Activated naive CD8-positive, alpha-beta T cell (primary cell): ENCODE measurements at regions not wholly inside any gene's neighbourhood (a gene's known extent, or its start where the extent isn't known, plus 50 kb on each side); places are given as distances from the start of the nearest gene placed in this dataset.

ENCODE experiments used
- H3K27ac Mint-ChIP-seq: one replicate; pipeline ENCODE4 v1.8.0; 2021; ENCODE audit warnings: mixed read lengths
- H3K27me3 Mint-ChIP-seq: one replicate; pipeline ENCODE4 v1.8.0; 2021; ENCODE audit warnings: mixed read lengths
- H3K36me3 Mint-ChIP-seq: one replicate; pipeline ENCODE4 v1.8.0; 2021; ENCODE audit warnings: mixed read lengths
- H3K4me1 Mint-ChIP-seq: one replicate; pipeline ENCODE4 v1.8.0; 2021; ENCODE audit warnings: low read depth, mixed read lengths
- H3K4me3 Mint-ChIP-seq: one replicate; pipeline ENCODE4 v1.8.0; 2021; ENCODE audit warnings: mild to moderate bottlenecking, mixed read lengths
- H3K9me3 Mint-ChIP-seq: one replicate; pipeline ENCODE4 v1.8.0; 2021; ENCODE audit warnings: low read depth, mixed read lengths

GRCh38 chr13:80671773-80672172 is 330.8 kb upstream of the SPRY2 start:
- Mint-ChIP-seq H3K9me3 (peaks cover 9% of the 10 kb centered on the region), H3K27me3 (no peaks in the 10 kb centered on the region), H3K27ac (no peak overlapping the region)

GRCh38 chr13:80669112-80669511 is 328.2 kb upstream of the SPRY2 start:
- Mint-ChIP-seq H3K36me3 (no peaks in the 10 kb centered on the region), H3K9me3 (peaks cover 9% of the 10 kb centered on the region), H3K27me3 (no peaks in the 10 kb centered on the region), H3K4me3 (no peak overlapping the region), H3K4me1 (no peaks in the 10 kb centered on the region), H3K27ac (no peak overlapping the region)

More at GRCh38 chr13:80671773-80672172, 330.8 kb upstream of the SPRY2 start:
- Mint-ChIP-seq H3K4me1 (no peaks in the 10 kb centered on the region), H3K36me3 (no peaks in the 10 kb centered on the region), H3K4me3 (no peak overlapping the region)

DNA sequence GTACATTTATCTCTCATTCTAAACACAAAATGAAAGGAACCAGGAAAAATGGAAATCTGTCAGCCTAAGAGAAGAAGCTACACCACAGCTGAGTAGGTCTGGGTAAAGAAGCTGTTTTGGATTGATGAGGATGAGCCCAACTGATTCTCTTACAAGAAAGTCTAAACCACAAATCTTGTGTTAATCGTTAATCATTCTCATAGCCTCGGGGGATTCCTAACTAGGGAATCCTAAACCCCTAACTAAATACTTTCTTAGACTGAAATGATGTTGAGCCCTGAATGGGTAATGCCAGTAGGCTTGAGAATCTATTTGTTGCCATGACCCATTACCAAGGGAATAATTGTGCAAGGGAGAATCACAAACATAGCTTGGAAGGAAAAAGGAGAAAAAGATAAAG is 327.5 kb upstream of the SPRY2 start:
- Mint-ChIP-seq H3K4me3 (no peak overlapping the region), H3K27ac (no peak overlapping the region), H3K27me3 (no peaks in the 10 kb centered on the region), H3K36me3 (no peaks in the 10 kb centered on the region), H3K4me1 (no peaks in the 10 kb centered on the region), H3K9me3 (peaks cover 9% of the 10 kb centered on the region)

DNA sequence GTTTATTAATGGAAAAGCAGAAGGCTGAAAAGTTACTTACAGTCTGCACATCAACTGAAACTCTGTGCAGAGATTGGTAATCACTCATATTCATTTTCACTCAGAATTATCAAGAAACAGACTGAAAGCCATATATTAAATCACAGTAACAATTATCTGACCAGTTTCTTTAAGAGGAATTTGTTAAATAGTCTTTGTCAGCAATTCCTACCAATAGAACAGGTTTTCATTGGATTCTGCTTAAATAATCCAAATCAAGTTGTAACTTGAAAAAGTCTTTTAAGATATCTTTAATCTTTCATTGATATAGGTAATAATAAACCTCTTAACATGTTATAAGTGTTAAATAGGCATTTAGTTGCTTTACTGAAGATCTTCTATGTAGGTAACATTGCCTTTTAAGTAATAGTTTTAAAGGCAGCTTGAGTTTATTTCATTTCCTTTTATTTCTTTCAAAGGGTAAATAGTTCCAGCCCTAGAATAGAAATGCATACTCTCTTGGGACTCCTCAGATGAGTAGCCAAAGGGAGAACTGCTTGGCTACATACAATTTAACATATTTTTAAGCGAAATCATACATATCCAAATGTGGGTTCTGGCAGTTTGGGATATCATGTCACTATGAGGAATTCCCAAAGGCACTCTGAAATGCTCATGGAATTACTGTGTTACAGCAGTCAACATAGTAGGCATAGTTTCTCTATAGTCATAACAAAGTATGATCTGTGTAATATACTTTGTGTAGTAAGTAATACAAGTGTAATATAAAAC is 326.0 kb upstream of the SPRY2 start:
- no peaks in the 10 kb centered on the region for H3K4me1 Mint-ChIP-seq
- H3K36me3 Mint-ChIP-seq: no peaks in the 10 kb centered on the region
- no peak overlapping the region for H3K4me3 Mint-ChIP-seq
- H3K9me3 Mint-ChIP-seq: peaks cover 4% of the 10 kb centered on the region
- no peak overlapping the region for H3K27ac Mint-ChIP-seq
- no peaks in the 10 kb centered on the region for H3K27me3 Mint-ChIP-seq

DNA sequence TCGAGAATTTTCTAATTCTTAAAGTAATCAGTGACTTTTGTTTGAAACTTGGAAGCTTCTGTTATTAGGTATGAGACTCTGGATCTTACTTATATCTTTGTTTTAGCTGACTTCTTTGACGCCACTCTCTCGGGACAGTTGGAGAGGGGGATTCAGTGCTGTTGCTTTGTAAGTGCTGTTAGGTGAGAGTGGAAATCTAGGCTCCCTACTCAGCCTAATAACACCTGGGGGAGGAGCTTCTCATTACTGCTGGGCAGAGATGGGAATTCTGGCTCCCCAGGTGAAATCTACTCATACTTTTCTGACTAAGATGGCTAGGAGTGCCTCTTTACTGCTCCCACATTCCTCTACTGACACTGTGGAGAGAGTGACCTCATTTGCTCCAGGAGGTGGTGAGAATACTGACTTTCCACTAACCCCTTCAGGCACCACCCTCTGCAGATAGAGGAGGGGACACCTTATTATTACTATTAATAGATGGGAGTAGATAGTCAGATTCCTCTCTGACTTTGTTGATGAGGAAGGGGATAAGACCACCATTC is 324.9 kb upstream of the SPRY2 start:
- Mint-ChIP-seq H3K4me3 (no peak overlapping the region), H3K36me3 (no peaks in the 10 kb centered on the region), H3K4me1 (no peaks in the 10 kb centered on the region), H3K27me3 (no peaks in the 10 kb centered on the region), H3K9me3 (peaks cover 6% of the 10 kb centered on the region), H3K27ac (no peak overlapping the region)

- Mint-ChIP-seq H3K27ac (no peak overlapping the region), H3K4me3 (no peak overlapping the region)
Observed at GRCh38 chr13:80664950-80665349, 324.0 kb upstream of the SPRY2 start.

DNA sequence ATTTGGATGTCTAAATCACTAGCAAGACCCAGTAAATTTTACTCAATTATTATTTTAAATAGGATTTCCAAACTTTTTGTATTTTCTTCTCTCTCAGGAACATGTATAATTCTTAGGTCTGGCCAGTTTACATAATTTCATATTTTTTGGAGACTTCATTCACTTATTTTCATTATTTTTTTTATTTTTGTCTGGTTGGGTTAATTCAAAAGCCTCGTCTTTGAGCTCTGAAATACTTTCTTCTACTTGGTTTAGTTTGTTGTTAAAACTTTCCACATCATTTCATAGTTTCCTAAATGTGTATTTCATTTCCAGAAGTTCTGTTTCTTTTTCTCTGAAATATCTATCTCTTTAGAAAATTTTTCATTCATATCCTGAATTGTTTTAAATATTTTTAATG is 322.9 kb upstream of the SPRY2 start:
- Mint-ChIP-seq H3K9me3 (peaks cover 6% of the 10 kb centered on the region), H3K4me3 (no peak overlapping the region), H3K27ac (no peak overlapping the region), H3K4me1 (no peaks in the 10 kb centered on the region), H3K27me3 (no peaks in the 10 kb centered on the region), H3K36me3 (no peaks in the 10 kb centered on the region)

More at GRCh38 chr13:80664950-80665349, 324.0 kb upstream of the SPRY2 start:
- Mint-ChIP-seq H3K36me3 (no peaks in the 10 kb centered on the region), H3K4me1 (no peaks in the 10 kb centered on the region), H3K9me3 (peaks cover 6% of the 10 kb centered on the region), H3K27me3 (no peaks in the 10 kb centered on the region)

- no peak overlapping the region for H3K4me3 Mint-ChIP-seq
- H3K36me3 Mint-ChIP-seq: no peaks in the 10 kb centered on the region
- H3K27ac Mint-ChIP-seq: no peak overlapping the region
- no peaks in the 10 kb centered on the region for H3K4me1 Mint-ChIP-seq
- H3K9me3 Mint-ChIP-seq: peaks cover 10% of the 10 kb centered on the region
- no peaks in the 10 kb centered on the region for H3K27me3 Mint-ChIP-seq
Observed at GRCh38 chr13:80658705-80659104, 317.8 kb upstream of the SPRY2 start.

GRCh38 chr13:80656512-80656904 is 315.6 kb upstream of the SPRY2 start:
- Mint-ChIP-seq H3K4me3 (no peak overlapping the region), H3K27me3 (no peaks in the 10 kb centered on the region), H3K4me1 (no peaks in the 10 kb centered on the region), H3K27ac (no peak overlapping the region), H3K36me3 (no peaks in the 10 kb centered on the region), H3K9me3 (peaks cover 10% of the 10 kb centered on the region)

GRCh38 chr13:80655778-80656511 is 315.0 kb upstream of the SPRY2 start:
- Mint-ChIP-seq H3K27ac (no peak overlapping the region), H3K9me3 (peaks cover 4% of the 10 kb centered on the region), H3K4me1 (no peaks in the 10 kb centered on the region), H3K4me3 (no peak overlapping the region), H3K36me3 (no peaks in the 10 kb centered on the region), H3K27me3 (no peaks in the 10 kb centered on the region)

DNA sequence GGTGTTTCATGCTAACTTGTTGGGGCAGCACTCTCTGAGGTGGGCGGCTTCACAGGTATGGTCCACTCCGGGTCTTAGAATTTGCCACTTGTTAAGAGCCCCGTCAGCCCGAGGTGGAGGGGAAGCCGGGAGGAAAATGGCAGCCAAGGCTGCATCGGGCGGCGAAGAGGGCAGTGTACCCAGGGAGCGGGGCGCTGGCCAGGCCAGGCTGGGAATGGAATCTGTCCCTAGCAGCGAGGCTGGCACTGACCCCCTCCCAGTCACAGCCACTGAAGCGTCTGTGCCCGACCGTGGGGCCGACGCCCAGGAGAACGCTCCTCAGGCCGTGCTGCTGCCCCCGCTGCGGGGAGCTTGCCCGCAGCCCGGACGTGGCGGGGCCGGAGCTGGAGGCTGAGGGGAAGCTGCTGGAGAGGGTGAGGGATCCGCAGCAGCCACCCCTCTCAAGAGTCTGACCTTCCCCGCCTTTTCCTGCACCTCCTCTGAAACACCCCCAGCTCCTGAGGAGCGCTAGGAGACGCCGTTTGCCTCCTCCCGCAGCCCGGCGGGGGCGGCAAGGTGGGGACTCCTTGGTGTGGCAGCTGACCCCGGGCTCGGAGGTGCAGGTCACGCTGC is 313.8 kb upstream of the SPRY2 start:
- Mint-ChIP-seq H3K4me3 (no peak overlapping the region), H3K9me3 (peaks cover 7% of the 10 kb centered on the region), H3K36me3 (no peaks in the 10 kb centered on the region), H3K27ac (no peak overlapping the region), H3K4me1 (no peaks in the 10 kb centered on the region), H3K27me3 (no peaks in the 10 kb centered on the region)

DNA sequence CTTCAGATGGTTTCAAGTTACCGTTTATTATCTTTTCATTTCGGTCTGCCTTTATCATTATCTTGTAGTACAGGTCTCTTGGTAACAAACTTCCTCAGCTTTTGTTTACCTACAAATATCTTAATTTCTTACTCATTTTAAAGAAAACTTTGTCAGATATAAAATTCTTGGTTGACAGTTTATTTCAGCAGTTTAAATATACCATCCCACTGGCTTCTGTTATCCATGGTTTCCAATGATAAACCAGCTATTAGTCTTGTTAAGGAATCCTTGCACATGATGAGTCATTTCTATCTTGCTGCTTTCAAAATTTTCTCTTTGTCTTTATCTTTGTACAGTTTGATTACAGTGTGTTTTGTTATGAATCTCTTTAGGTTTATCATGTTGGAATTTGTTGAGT is 308.3 kb upstream of the SPRY2 start:
- no peaks in the 10 kb centered on the region for H3K4me1 Mint-ChIP-seq
- H3K27me3 Mint-ChIP-seq: no peaks in the 10 kb centered on the region
- peaks cover 11% of the 10 kb centered on the region for H3K9me3 Mint-ChIP-seq
- H3K27ac Mint-ChIP-seq: no peak overlapping the region
- no peak overlapping the region for H3K4me3 Mint-ChIP-seq
- no peaks in the 10 kb centered on the region for H3K36me3 Mint-ChIP-seq

GRCh38 chr13:80642641-80643040 is 301.7 kb upstream of the SPRY2 start:
- Mint-ChIP-seq H3K4me3 (no peak overlapping the region), H3K27ac (no peak overlapping the region), H3K9me3 (peaks cover 5% of the 10 kb centered on the region), H3K27me3 (no peaks in the 10 kb centered on the region), H3K36me3 (no peaks in the 10 kb centered on the region), H3K4me1 (no peaks in the 10 kb centered on the region)

- Mint-ChIP-seq H3K27me3 (no peaks in the 10 kb centered on the region), H3K27ac (no peak overlapping the region), H3K9me3 (peaks cover 3% of the 10 kb centered on the region), H3K4me1 (no peaks in the 10 kb centered on the region), H3K36me3 (no peaks in the 10 kb centered on the region), H3K4me3 (no peak overlapping the region)
Observed at GRCh38 chr13:80633251-80633650, 292.3 kb upstream of the SPRY2 start.

- H3K36me3 Mint-ChIP-seq: no peaks in the 10 kb centered on the region
- peaks cover 3% of the 10 kb centered on the region for H3K9me3 Mint-ChIP-seq
- H3K27me3 Mint-ChIP-seq: no peaks in the 10 kb centered on the region
- no peaks in the 10 kb centered on the region for H3K4me1 Mint-ChIP-seq
- no peak overlapping the region for H3K4me3 Mint-ChIP-seq
- H3K27ac Mint-ChIP-seq: no peak overlapping the region
Observed at GRCh38 chr13:80630685-80631121, 289.8 kb upstream of the SPRY2 start.
